ENCODE measurements at regions not wholly inside any gene's neighbourhood (a gene's known extent, or its start where the extent isn't known, plus 50 kb on each side); places are given as distances from the start of the nearest gene placed in this dataset.
"Not testable (repeated sequence)": the region's sequence is repeated elsewhere in the genome, so short reads cannot be mapped to it uniquely, and the experiment has no call there.

GRCh38 chr20:39756369-39756768 lies 794.2 kb downstream of the DHX35 start:
- no peak for TF ChIP-seq CTCF (IDR thresholded peaks at IDR 0.05; ENCODE audit: insufficient read depth, missing control alignments)
- FAIRE-seq (no peak), DNase-seq (ENCODE audit: insufficient read length, low spot score) (no peak)

GRCh38 chr20:39752262-39752876 lies 790.2 kb downstream of the DHX35 start:
- DNase-seq (ENCODE audit: insufficient read length, low spot score) (no peak), FAIRE-seq (no peak)
- TF ChIP-seq CTCF (IDR thresholded peaks at IDR 0.05; ENCODE audit: insufficient read depth, missing control alignments) = no peak

GRCh38 chr20:39751557-39752137 lies 789.5 kb downstream of the DHX35 start:
- no peak for FAIRE-seq
- no peak for DNase-seq (ENCODE audit: insufficient read length, low spot score)
- no peak for TF ChIP-seq CTCF (IDR thresholded peaks at IDR 0.05; ENCODE audit: insufficient read depth, missing control alignments)

GRCh38 chr20:39745380-39745779 lies 783.2 kb downstream of the DHX35 start:
- no peak for FAIRE-seq
- DNase-seq (ENCODE audit: insufficient read length, low spot score) = no peak
- TF ChIP-seq CTCF (IDR thresholded peaks at IDR 0.05; ENCODE audit: insufficient read depth, missing control alignments) = no peak

- DNase-seq (ENCODE audit: insufficient read length, low spot score) (no peak), FAIRE-seq (no peak)
- TF ChIP-seq CTCF (IDR thresholded peaks at IDR 0.05; ENCODE audit: insufficient read depth, missing control alignments) = no peak
These were observed 776.5 kb downstream of the DHX35 start for GRCh38 chr20:39738651-39739050.

GRCh38 chr20:39736434-39737327 lies 774.5 kb downstream of the DHX35 start:
- FAIRE-seq = no peak
- no peak for TF ChIP-seq CTCF (IDR thresholded peaks at IDR 0.05; ENCODE audit: insufficient read depth, missing control alignments)
- no peak for DNase-seq (ENCODE audit: insufficient read length, low spot score)

- not testable (repeated sequence) for DNase-seq (ENCODE audit: insufficient read length, low spot score); FAIRE-seq
These were observed 763.4 kb downstream of the DHX35 start for GRCh38 chr20:39725513-39725912.

Data from D721Med (cell line).